Peyer's patch (tissue), 4 donors: ENCODE measurements at regions not wholly inside any gene's neighbourhood (a gene's known extent, or its start where the extent isn't known, plus 50 kb on each side); places are given as distances from the start of the nearest gene placed in this dataset.

Experiments
- DNase-seq, 3 donors: peaks; one replicate each; pipeline ENCODE4 v3.0.0-alpha.2; 2017 to 2019
- H3K27ac ChIP-seq, 4 donors: fragments of 200-600 bp; sonication (generic); one replicate each; pipeline ENCODE4 v1.5.1; 2016 to 2019
- H3K27me3 ChIP-seq, 2 donors: fragments of 200-600 bp; sonication (generic); one replicate each; pipeline ENCODE4 v1.5.1; 2019
- H3K36me3 ChIP-seq, 3 donors: fragments of 200-600 bp; sonication (generic); one replicate each; pipeline ENCODE4 v1.5.1; 2016 to 2019
- H3K4me1 ChIP-seq, 4 donors: fragments of 200-600 bp; sonication (generic); one replicate each; pipeline ENCODE4 v1.5.1; 2016 to 2019
- H3K4me3 ChIP-seq, 4 donors: fragments of 200-600 bp; sonication (generic); 1 replicate in 3 of 4; 2 replicates in 1 of 4; pipeline ENCODE4 v1.5.1; 2016 to 2019; ENCODE audit warnings: mild to moderate bottlenecking in 1 of 4
- H3K9me3 ChIP-seq, 4 donors: fragments of 200-600 bp; sonication (generic); one replicate each; pipeline ENCODE4 v1.5.1; 2016 to 2019; ENCODE audit warnings: mild to moderate bottlenecking in 1 of 4
- CTCF ChIP-seq, 6 experiments: fragments of 450-650 bp in 4 of 6; fragments of 200-600 bp in 2 of 6; sonication (generic) in 1 of 6; IDR thresholded peaks; one replicate each; pipeline ENCODE4 v1.5.1; 2017 to 2019; ENCODE audit warnings: antibody characterized with exemption in 6 of 6, mild to moderate bottlenecking in 3 of 6, moderate library complexity in 1 of 6
- POLR2A ChIP-seq, 2 donors: fragments of 450-650 bp; IDR thresholded peaks; one replicate each; pipeline ENCODE4 v1.5.1; 2017; ENCODE audit warnings: antibody characterized with exemption in 2 of 2, mild to moderate bottlenecking in 2 of 2, moderate library complexity in 2 of 2

DNA sequence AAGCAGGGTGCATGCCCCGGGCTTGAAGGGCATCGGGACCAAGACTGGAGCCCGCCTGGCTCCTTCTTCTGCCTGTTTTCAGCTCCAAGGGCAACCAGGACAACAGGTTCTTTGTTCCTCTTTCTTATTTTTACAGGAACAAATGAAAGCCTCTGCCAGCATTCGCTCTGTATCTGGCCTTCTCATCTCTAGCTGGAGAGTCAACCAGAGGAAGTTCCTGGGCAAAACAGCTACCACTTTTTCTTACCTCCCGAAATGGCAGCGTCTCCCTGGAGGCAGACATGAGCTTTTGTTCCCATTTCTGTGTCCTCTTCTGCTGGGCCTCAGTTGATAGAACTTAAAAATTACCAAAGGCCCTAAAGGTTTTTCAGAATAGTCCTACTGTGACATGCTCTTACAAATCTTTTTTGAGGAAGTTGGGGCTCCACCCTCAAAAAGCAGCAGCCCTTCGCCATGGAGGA is 74.1 kb upstream of the NAA20 start:
- H3K4me1 ChIP-seq: peaks cover 0 to 27% (median 0%) of the 10 kb centered on the region in 4 donors
- H3K4me3 ChIP-seq: no peak overlapping the region
- H3K36me3 ChIP-seq: peaks cover 0 to 44% (median 0%) of the 10 kb centered on the region in 3 donors
- H3K27ac ChIP-seq: peak overlapping the region in 3 of 4 donors; percentile 12 to 51 (median 41)
- no peak for DNase-seq
- TF ChIP-seq POLR2A (IDR thresholded peaks at IDR 0.05) (no peak), CTCF (IDR thresholded peaks at IDR 0.05) (no peak)
- no peaks in the 10 kb centered on the region for H3K27me3 ChIP-seq
- H3K9me3 ChIP-seq: no peaks in the 10 kb centered on the region

GRCh38 chr20:19944772-19945459 is 72.2 kb upstream of the NAA20 start:
- no peak for DNase-seq
- H3K4me1 ChIP-seq: peaks cover 0 to 27% (median 0%) of the 10 kb centered on the region in 4 donors

DNA sequence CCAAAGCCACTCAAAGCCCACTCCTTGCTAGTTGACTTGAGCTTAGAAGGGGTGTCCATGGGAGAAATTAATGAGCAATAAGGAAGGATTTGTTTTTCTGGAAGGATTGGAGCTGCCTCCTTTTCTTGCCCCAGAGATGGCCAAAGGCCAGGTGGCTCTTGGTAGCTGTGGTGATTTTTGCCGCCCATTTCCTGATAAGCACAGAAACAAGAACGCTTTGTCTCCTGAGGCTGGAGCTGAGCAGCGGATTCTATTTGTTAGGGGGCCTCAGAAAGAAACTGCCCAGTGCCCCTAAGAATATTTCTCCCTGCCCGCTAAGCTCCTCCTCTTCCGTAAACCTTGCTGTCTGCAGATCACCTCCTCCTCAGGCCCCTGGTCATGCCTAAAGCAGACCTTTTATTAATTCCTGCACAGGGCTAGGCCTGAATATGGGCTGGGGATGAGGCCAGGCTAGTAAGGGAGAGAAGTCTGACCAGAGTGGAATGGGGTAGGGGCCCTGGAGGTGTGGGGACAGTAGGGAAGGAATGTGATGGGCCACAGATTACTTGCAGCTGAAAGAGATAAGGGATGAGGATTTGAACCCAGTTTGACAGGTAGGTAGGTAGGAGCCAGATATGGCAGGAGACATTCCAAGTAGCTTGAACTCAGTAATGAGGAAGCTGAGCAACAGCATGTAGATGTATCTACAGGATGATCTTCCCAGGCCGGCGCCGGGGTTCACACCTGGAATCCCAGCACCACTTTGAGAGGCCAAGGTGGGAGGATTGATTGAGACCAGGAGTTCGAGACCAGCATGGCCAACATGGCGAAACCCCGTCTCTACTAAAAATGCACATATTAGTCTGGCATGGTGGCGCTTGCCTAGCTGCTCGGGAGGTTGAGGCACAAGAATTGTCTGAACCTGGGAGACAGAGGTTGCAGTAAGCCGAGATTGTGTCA is 71.2 kb upstream of the NAA20 start:
- peaks cover 0 to 51% (median 0%) of the 10 kb centered on the region in 3 donors for H3K36me3 ChIP-seq
- no peak for DNase-seq
- no peaks in the 10 kb centered on the region for H3K9me3 ChIP-seq
- no peaks in the 10 kb centered on the region for H3K27me3 ChIP-seq
- no peak overlapping the region for H3K4me3 ChIP-seq
- TF ChIP-seq CTCF (IDR thresholded peaks at IDR 0.05): no peak
- no peak for TF ChIP-seq POLR2A (IDR thresholded peaks at IDR 0.05)
- H3K4me1 ChIP-seq: peaks cover 0 to 27% (median 0%) of the 10 kb centered on the region in 4 donors
- H3K27ac ChIP-seq: peak overlapping the region in 2 of 4 donors; percentile 21 to 34

More at GRCh38 chr20:19944772-19945459, 72.2 kb upstream of the NAA20 start:
- Histone ChIP-seq H3K27ac (no peak overlapping the region), H3K36me3 (peaks cover 0 to 56% (median 0%) of the 10 kb centered on the region in 3 donors), H3K27me3 (no peaks in the 10 kb centered on the region), H3K4me3 (no peak overlapping the region), H3K9me3 (no peaks in the 10 kb centered on the region)
- TF ChIP-seq CTCF (IDR thresholded peaks at IDR 0.05) (no peak), POLR2A (IDR thresholded peaks at IDR 0.05) (no peak)

DNA sequence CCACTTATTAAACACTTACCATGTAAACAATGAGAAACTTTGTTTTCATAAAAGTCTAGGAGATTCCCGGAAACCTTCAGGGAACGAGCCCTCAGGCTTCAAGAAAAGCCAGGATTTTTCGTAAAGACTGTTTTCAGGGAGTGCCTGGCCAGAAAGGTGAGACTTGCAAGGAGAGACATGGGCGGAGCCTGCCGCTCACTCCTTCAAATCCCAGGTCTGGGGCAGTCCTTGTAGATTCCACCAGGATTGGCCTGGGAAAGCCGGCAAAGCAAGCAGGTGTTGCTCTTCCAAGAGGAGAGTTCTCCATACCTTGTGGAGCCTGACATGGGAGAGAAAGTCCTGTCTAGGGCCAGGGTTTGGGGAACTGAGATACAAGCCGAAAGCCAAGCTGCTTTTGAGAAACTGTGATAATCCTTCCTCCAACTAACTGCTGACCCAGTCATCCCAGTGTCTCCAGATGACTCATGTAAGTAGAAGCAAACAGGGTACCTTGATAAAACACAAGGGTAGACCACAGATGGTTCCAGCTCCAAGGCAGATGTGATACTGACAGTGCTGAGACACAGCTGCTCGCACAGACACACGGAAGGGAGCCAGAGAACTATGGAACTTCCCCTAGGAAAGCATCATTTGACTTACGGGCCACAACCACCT is 69.4 kb upstream of the NAA20 start:
- TF ChIP-seq POLR2A (IDR thresholded peaks at IDR 0.05) (no peak), CTCF (IDR thresholded peaks at IDR 0.05) (no peak)
- H3K27me3 ChIP-seq: no peaks in the 10 kb centered on the region
- H3K4me3 ChIP-seq: no peak overlapping the region
- peaks cover 0 to 27% (median 0%) of the 10 kb centered on the region in 4 donors for H3K4me1 ChIP-seq
- H3K27ac ChIP-seq: peak overlapping the region in 1 of 4 donors; percentile 34
- DNase-seq: no peak
- H3K36me3 ChIP-seq: peaks cover 0 to 58% (median 0%) of the 10 kb centered on the region in 3 donors
- H3K9me3 ChIP-seq: no peaks in the 10 kb centered on the region

DNA sequence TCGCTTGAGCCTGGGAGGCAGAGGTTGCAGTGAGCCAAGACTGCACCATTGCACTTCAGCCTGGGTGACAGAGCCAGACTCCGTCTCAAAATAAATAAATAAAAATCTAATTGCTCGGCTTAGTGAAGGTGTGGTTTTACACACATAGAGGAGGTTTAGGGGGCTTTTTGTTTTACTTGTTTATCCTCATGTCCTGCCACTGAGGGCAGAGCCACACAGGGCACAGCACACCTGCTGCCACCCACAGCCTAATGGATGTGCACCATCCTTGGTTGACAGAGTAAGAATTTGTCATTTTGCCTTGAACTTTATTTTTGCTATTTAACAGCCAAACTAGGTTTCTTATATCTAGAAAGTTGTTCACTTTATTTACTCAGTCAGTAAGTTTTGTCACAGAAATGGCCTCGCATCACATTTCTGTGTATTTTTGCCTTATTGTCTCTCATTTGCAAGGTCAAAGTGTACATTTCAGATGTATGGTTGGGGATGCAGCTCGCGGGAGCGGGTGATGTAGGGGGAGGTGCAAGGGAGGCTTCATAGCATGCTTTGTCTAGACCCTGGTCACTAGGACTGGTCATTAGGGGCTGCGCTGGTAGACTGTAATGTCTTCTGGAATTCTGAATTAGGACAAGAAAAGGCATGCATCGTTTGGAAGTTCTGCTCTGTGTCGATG is 67.8 kb upstream of the NAA20 start:
- TF ChIP-seq POLR2A (IDR thresholded peaks at IDR 0.05) (no peak), CTCF (IDR thresholded peaks at IDR 0.05) (no peak)
- Histone ChIP-seq H3K27ac (no peak overlapping the region), H3K9me3 (no peaks in the 10 kb centered on the region), H3K4me1 (peaks cover 0 to 20% (median 0%) of the 10 kb centered on the region in 4 donors), H3K4me3 (no peak overlapping the region), H3K27me3 (no peaks in the 10 kb centered on the region), H3K36me3 (peaks cover 0 to 62% (median 0%) of the 10 kb centered on the region in 3 donors)
- DNase-seq: no peak
